HEK293 (cell line): ENCODE measurements at regions not wholly inside any gene's neighbourhood (a gene's known extent, or its start where the extent isn't known, plus 50 kb on each side); places are given as distances from the start of the nearest gene placed in this dataset.

ENCODE experiments used
- CTCF ChIA-PET: fragments of 350-600 bp; formaldehyde crosslinking; extraction: SDS; loops from one replicate; lab custom pipeline; 2021; ENCODE audit warnings: antibody characterized with exemption; lab: Yijun Ruan, JAX
- POLR2A ChIA-PET: fragments of 300-600 bp; formaldehyde crosslinking; extraction: SDS; loops from one replicate; lab custom pipeline; 2020; ENCODE audit warnings: antibody characterized with exemption, inconsistent platforms; lab: Yijun Ruan, JAX
- H3K27ac ChIP-seq: fragments of 200-500 bp; sonication (Bioruptor generic); 2 replicates; pipeline ENCODE4 v1.5.1; 2014; ENCODE audit warnings: low read depth, low read length, control low read depth, inconsistent platforms; ENCODE audit errors: extremely low read depth
- H3K36me3 ChIP-seq, 2 experiments: fragments of 200-500 bp in 1 of 2; sonication (Bioruptor generic) in 1 of 2; 1 replicate in 1 of 2; 2 replicates in 1 of 2; pipeline ENCODE4 v1.5.1; 2014 to 2017; ENCODE audit warnings: inconsistent platforms in 2 of 2, low read length in 2 of 2; ENCODE audit not compliant: control insufficient read depth in 2 of 2, insufficient read depth in 1 of 2
- H3K4me1 ChIP-seq: fragments of 200-500 bp; sonication (Bioruptor generic); 2 replicates; pipeline ENCODE4 v1.5.1; 2014; ENCODE audit warnings: mild to moderate bottlenecking, low read length, inconsistent platforms; ENCODE audit not compliant: control insufficient read depth, insufficient read depth
- H3K4me3 ChIP-seq: 2 replicates; pipeline ENCODE4 v1.5.1; 2011; ENCODE audit warnings: low read depth, mild to moderate bottlenecking, control low read depth, low read length, moderate library complexity
- H3K9me3 ChIP-seq: fragments of 200-500 bp; sonication (Bioruptor generic); 2 replicates; pipeline ENCODE4 v1.5.1; 2014; ENCODE audit warnings: low read depth, low read length, inconsistent platforms; ENCODE audit not compliant: control insufficient read depth, insufficient read depth
- EGR2 ChIP-seq: fragments of 450-650 bp; formaldehyde crosslinking; IDR thresholded peaks from 2 replicates; pipeline ENCODE4 v1.5.1; 2016; ENCODE audit warnings: low read depth, missing biosample characterization, missing genetic modification characterization
- HOXC10 ChIP-seq: sonication (generic); formaldehyde crosslinking; IDR thresholded peaks from 2 replicates; pipeline ENCODE4 v1.8.1; 2023; ENCODE audit warnings: mild to moderate bottlenecking, missing genetic modification reagents
- KLF10 ChIP-seq: fragments of 450-650 bp; IDR thresholded peaks from 2 replicates; pipeline ENCODE4 v1.5.1; 2018; ENCODE audit warnings: missing biosample characterization, mild to moderate bottlenecking, missing genetic modification characterization
- MYNN ChIP-seq: fragments of 450-650 bp; formaldehyde crosslinking; IDR thresholded peaks from 2 replicates; pipeline ENCODE4 v1.5.1; 2016; ENCODE audit warnings: missing biosample characterization, missing genetic modification characterization, borderline replicate concordance
- ZFP37 ChIP-seq: fragments of 450-650 bp; formaldehyde crosslinking; IDR thresholded peaks from 2 replicates; pipeline ENCODE4 v1.5.1; 2016; ENCODE audit warnings: missing biosample characterization, missing genetic modification characterization
- ZNF121 ChIP-seq: fragments of 450-650 bp; formaldehyde crosslinking; IDR thresholded peaks from 2 replicates; pipeline ENCODE4 v1.5.1; 2016; ENCODE audit warnings: missing biosample characterization, missing genetic modification characterization
- ZNF211 ChIP-seq: fragments of 450-650 bp; formaldehyde crosslinking; IDR thresholded peaks from 2 replicates; pipeline ENCODE4 v1.5.1; 2016; ENCODE audit warnings: low read depth, missing biosample characterization, missing genetic modification characterization
- ZNF354C ChIP-seq: fragments of 450-650 bp; formaldehyde crosslinking; IDR thresholded peaks from 2 replicates; pipeline ENCODE4 v1.5.1; 2016; ENCODE audit warnings: missing biosample characterization, missing genetic modification characterization, low read depth, borderline replicate concordance
- ZNF37A ChIP-seq: fragments of 450-650 bp; IDR thresholded peaks from 2 replicates; pipeline ENCODE4 v1.5.1; 2018; ENCODE audit warnings: missing biosample characterization, missing genetic modification characterization
- ZNF645 ChIP-seq: fragments of 450-650 bp; formaldehyde crosslinking; IDR thresholded peaks from 2 replicates; pipeline ENCODE4; 2016; ENCODE audit warnings: missing biosample characterization, missing genetic modification characterization
- ZNF776 ChIP-seq: fragments of 450-650 bp; formaldehyde crosslinking; IDR thresholded peaks from 2 replicates; pipeline ENCODE4 v1.5.0; 2017; ENCODE audit warnings: missing biosample characterization, missing genetic modification characterization, borderline replicate concordance
- TF ChIP-seq, protein P1 (sequence below): fragments of 450-650 bp; formaldehyde crosslinking; IDR thresholded peaks from 2 replicates; pipeline ENCODE4 v1.5.1; 2016; ENCODE audit warnings: missing biosample characterization, missing genetic modification characterization
- TF ChIP-seq, protein P2 (sequence below): fragments of 450-650 bp; formaldehyde crosslinking; IDR thresholded peaks from 2 replicates; pipeline ENCODE4 v1.5.1; 2016; ENCODE audit warnings: missing biosample characterization, missing genetic modification characterization
- TF ChIP-seq, protein P3 (sequence below): fragments of 450-650 bp; IDR thresholded peaks from 2 replicates; pipeline ENCODE4 v1.5.1; 2018; ENCODE audit warnings: missing biosample characterization, mild to moderate bottlenecking, missing genetic modification characterization

DNA sequence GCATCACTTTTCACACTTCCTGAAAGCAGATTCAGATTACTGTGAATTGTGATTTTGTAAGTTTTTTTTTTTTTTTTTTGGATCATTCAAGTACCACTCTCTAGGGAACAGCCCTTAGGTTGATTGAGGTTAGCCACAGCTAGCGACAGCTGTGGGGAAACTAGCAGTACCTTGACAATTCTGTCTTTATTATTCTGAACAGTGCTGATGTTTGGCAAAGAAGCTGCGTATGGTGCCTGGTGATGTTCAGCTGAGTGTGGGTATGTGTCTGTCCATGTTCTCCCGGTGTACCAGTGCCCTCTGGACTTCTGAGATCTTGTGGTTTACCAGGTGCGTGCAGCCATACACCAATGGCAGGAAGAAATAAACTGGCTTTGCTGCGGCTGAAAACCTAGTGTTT is 117.3 kb upstream of the PLPPR1 start:
- ChIA-PET POLR2A (no interaction called here), CTCF (interaction anchor here (0.6 kb wide), 1 partner anchor 1477 kb away, joined by 5 read pairs; no protein-coding TSS in a partner anchor)
- no peak overlapping the region for H3K4me3 ChIP-seq
- H3K9me3 ChIP-seq, result no peaks in the 10 kb centered on the region
- H3K27ac ChIP-seq, result no peak overlapping the region
- H3K4me1 ChIP-seq, result no peaks in the 10 kb centered on the region
- TF ChIP-seq ZNF645 (no peak), MYNN (tag by site-specific recombination) (no peak), ZNF121 (tag by site-specific recombination) (no peak), ZNF37A (tag by site-specific recombination) (no peak)
- H3K36me3 ChIP-seq, result no peaks in the 10 kb centered on the region

DNA sequence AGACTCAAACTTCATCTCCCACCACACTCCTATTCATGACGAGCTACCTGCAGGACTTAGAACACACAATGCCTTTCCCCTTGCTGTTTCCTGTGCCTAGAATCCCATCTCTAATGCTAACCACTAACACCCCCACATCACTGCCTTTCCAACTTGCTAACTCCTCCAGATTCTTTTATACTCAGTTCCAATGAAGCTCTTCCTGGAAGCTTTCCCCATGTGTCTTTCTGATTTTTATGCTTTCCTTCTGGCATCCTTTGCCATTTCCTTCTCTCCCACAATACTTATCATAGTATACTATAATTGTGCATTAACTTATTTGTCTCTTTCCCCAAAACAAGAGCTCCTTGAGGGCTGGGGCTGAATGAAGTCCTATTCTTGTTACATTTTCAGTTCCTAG is 115.3 kb upstream of the PLPPR1 start:
- H3K27ac ChIP-seq, result no peak overlapping the region
- H3K9me3 ChIP-seq, result no peaks in the 10 kb centered on the region
- CTCF ChIA-PET, result interaction anchor here (0.8 kb wide), 1 partner anchor 312 kb away, joined by 3 read pairs; no protein-coding TSS in a partner anchor
- no peaks in the 10 kb centered on the region for H3K36me3 ChIP-seq
- H3K4me3 ChIP-seq, result no peak overlapping the region
- POLR2A ChIA-PET, result no interaction called here
- TF ChIP-seq, protein P1, sequence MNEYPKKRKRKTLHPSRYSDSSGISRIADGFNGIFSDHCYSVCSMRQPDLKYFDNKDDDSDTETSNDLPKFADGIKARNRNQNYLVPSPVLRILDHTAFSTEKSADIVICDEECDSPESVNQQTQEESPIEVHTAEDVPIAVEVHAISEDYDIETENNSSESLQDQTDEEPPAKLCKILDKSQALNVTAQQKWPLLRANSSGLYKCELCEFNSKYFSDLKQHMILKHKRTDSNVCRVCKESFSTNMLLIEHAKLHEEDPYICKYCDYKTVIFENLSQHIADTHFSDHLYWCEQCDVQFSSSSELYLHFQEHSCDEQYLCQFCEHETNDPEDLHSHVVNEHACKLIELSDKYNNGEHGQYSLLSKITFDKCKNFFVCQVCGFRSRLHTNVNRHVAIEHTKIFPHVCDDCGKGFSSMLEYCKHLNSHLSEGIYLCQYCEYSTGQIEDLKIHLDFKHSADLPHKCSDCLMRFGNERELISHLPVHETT (tag by site-specific recombination), result no peak
- no peak for TF ChIP-seq ZFP37 (tag by site-specific recombination)
- TF ChIP-seq KLF10 (tag by site-specific recombination), result no peak
- TF ChIP-seq EGR2 (tag by site-specific recombination), result no peak
- TF ChIP-seq, protein P2, sequence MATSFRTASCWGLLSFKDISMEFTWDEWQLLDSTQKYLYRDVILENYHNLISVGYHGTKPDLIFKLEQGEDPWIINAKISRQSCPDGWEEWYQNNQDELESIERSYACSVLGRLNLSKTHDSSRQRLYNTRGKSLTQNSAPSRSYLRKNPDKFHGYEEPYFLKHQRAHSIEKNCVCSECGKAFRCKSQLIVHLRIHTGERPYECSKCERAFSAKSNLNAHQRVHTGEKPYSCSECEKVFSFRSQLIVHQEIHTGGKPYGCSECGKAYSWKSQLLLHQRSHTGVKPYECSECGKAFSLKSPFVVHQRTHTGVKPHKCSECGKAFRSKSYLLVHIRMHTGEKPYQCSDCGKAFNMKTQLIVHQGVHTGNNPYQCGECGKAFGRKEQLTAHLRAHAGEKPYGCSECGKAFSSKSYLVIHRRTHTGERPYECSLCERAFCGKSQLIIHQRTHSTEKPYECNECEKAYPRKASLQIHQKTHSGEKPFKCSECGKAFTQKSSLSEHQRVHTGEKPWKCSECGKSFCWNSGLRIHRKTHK (tag by site-specific recombination), result no peak
- H3K4me1 ChIP-seq, result no peaks in the 10 kb centered on the region

GRCh38 chr9:100914266-100914665 is 114.3 kb upstream of the PLPPR1 start:
- ChIA-PET CTCF (no interaction called here), POLR2A (no interaction called here)
- H3K9me3 ChIP-seq, result no peaks in the 10 kb centered on the region
- TF ChIP-seq, protein P3, sequence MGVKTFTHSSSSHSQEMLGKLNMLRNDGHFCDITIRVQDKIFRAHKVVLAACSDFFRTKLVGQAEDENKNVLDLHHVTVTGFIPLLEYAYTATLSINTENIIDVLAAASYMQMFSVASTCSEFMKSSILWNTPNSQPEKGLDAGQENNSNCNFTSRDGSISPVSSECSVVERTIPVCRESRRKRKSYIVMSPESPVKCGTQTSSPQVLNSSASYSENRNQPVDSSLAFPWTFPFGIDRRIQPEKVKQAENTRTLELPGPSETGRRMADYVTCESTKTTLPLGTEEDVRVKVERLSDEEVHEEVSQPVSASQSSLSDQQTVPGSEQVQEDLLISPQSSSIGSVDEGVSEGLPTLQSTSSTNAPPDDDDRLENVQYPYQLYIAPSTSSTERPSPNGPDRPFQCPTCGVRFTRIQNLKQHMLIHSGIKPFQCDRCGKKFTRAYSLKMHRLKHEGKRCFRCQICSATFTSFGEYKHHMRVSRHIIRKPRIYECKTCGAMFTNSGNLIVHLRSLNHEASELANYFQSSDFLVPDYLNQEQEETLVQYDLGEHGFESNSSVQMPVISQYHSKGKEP (tag by site-specific recombination), result no peak
- TF ChIP-seq, protein P1 (tag by site-specific recombination), result no peak
- TF ChIP-seq ZNF354C (no peak), ZNF776 (no peak), HOXC10 (CRISPR knock-in tag) (no peak), ZNF211 (tag by site-specific recombination) (no peak)
- no peaks in the 10 kb centered on the region for H3K4me1 ChIP-seq
- H3K27ac ChIP-seq, result no peak overlapping the region
- H3K4me3 ChIP-seq, result no peak overlapping the region
- H3K36me3 ChIP-seq, result no peaks in the 10 kb centered on the region
